Ascending aorta (tissue), 2 donors: ENCODE measurements at regions not wholly inside any gene's neighbourhood (a gene's known extent, or its start where the extent isn't known, plus 50 kb on each side); places are given as distances from the start of the nearest gene placed in this dataset.
A peak's percentile ranks its signal among the peaks of the same experiment; 100 is the strongest.

Experiments used
- DNase-seq, 2 donors: peaks; one replicate each; pipeline ENCODE4 v3.0.0-alpha.2; 2019; ENCODE audit warnings: low spot score in 2 of 2
- H3K27ac ChIP-seq, 2 donors: fragments of 200-600 bp; sonication (generic); one replicate each; pipeline ENCODE4 v1.5.1; 2016 to 2017; ENCODE audit warnings: mild to moderate bottlenecking in 1 of 2
- H3K27me3 ChIP-seq: fragments of 200-600 bp; sonication (generic); one replicate; pipeline ENCODE4 v1.5.1; 2017
- H3K36me3 ChIP-seq, 2 donors: fragments of 200-600 bp; sonication (generic); one replicate each; pipeline ENCODE4 v1.5.1; 2016
- H3K4me1 ChIP-seq, 2 donors: fragments of 200-600 bp; sonication (generic); one replicate each; pipeline ENCODE4 v1.5.1; 2016 to 2017; ENCODE audit warnings: mild to moderate bottlenecking in 1 of 2
- H3K4me3 ChIP-seq, 2 donors: fragments of 200-600 bp; sonication (generic); one replicate each; pipeline ENCODE4 v1.5.1; 2016 to 2017; ENCODE audit warnings: mild to moderate bottlenecking in 1 of 2
- H3K9me3 ChIP-seq, 2 donors: fragments of 200-600 bp; sonication (generic); one replicate each; pipeline ENCODE4 v1.5.1; 2016
- CTCF ChIP-seq, 3 experiments: fragments of 200-600 bp in 2 of 3; fragments of 450-650 bp in 1 of 3; sonication (generic) in 2 of 3; IDR thresholded peaks; one replicate each; pipeline ENCODE4 v1.5.1; 2016 to 2019; ENCODE audit warnings: antibody characterized with exemption in 3 of 3, mild to moderate bottlenecking in 1 of 3, moderate library complexity in 1 of 3
- intact Hi-C: fragments of 100-400 bp; cut with DNase I; formaldehyde crosslinking; loops from one replicate; pipeline ENCODE4 v1.15.1; 2023

GRCh38 chr17:77489239-77489892, 348.6 kb downstream of the SEC14L1 start:
- Histone ChIP-seq H3K4me1 (peaks cover 10 to 12% of the 10 kb centered on the region in 2 donors), H3K9me3 (no peaks in the 10 kb centered on the region), H3K4me3 (no peak overlapping the region), H3K27me3 (no peaks in the 10 kb centered on the region), H3K27ac (peak overlapping the region; percentile 43 to 55), H3K36me3 (peaks cover 51 to 52% of the 10 kb centered on the region in 2 donors)
- no peak for DNase-seq
- TF ChIP-seq CTCF (IDR thresholded peaks at IDR 0.05): no peak
- intact Hi-C loops: no loop called here

DNA sequence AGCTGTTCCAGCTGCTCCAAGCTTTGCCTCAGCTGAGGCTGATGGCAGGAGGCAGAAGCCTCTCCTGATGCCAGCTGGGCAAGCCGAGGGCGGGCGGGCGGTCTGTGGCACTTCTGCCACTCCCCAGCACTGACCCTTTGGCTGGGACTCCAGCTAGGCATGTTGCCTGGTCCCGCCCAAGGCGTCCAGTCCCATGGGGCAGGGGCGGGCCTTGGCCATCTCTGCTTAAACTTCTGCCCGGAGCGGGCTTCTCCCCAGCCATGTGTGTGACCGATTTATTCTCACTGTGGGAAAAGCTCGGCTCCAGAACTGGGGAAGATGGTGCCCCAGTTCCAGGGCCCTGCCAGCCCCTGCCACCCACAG, 349.1 kb downstream of the SEC14L1 start:
- peak; percentile 69 to 94 for DNase-seq

DNA sequence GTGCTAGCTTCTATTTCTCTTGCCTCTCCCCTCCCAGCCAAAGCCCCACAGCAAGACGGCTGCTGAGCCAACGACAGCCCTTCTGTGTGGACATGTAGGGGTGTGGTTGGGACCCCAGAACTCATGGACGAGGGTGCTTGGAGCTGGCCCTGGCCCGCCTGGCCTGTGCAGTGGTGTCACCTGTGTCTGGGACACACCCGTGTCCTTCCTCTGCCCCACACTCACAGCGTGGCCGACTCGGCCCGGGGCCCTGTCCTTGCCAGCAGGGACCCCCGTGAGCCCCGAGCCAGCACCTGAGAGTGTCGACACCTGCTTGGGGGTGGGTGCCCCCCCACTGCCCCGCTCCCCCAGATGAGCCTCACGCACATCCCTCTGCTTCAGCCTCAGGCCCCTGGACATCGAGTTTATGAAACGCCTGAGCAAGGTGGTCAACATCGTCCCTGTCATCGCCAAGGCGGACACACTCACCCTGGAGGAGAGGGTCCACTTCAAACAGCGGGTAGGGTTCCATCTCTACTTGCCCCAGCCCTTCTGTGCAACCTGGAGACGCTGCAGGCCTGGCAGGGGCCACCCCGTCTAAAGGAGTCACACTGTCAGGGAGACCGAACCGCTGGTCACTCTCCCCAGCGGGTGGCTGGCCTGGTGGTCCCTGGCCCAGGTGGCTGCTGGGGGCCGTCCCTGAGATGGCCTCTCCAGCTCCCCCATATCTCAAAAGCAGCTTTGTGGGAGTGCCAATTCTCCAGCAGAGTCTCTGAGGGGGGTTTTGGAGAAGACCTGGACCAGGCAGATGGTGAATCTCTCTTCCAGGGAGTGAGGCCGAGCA, 349.8 kb downstream of the SEC14L1 start:
- Histone ChIP-seq H3K27me3 (no peaks in the 10 kb centered on the region), H3K27ac (peak overlapping the region; percentile 54 to 55), H3K9me3 (no peaks in the 10 kb centered on the region), H3K36me3 (peaks cover 53 to 54% of the 10 kb centered on the region in 2 donors), H3K4me1 (peaks cover 10 to 16% of the 10 kb centered on the region in 2 donors), H3K4me3 (no peak overlapping the region)
- no peak for DNase-seq
- no peak for TF ChIP-seq CTCF (IDR thresholded peaks at IDR 0.05)
- intact Hi-C loops: loop anchor here (1.0 kb wide), 1 partner anchor 60 kb away; no protein-coding TSS in a partner anchor

More for the DNA sequence above, 349.1 kb downstream of the SEC14L1 start:
- intact Hi-C loops: loop anchor here (1.0 kb wide), 1 partner anchor 60 kb away; no protein-coding TSS in a partner anchor
- H3K36me3 ChIP-seq: peaks cover 53% of the 10 kb centered on the region in 2 donors
- H3K9me3 ChIP-seq: no peaks in the 10 kb centered on the region
- H3K27ac ChIP-seq: peak overlapping the region; percentile 54 to 55
- H3K4me1 ChIP-seq: peaks cover 10 to 16% of the 10 kb centered on the region in 2 donors
- no peak overlapping the region for H3K4me3 ChIP-seq
- no peaks in the 10 kb centered on the region for H3K27me3 ChIP-seq
- no peak for TF ChIP-seq CTCF (IDR thresholded peaks at IDR 0.05)

GRCh38 chr17:77491921-77492445, 351.2 kb downstream of the SEC14L1 start:
- no peaks in the 10 kb centered on the region for H3K27me3 ChIP-seq
- H3K4me3 ChIP-seq: no peak overlapping the region
- no peak for DNase-seq
- intact Hi-C loops: no loop called here
- no peak overlapping the region for H3K27ac ChIP-seq
- peaks cover 60 to 66% of the 10 kb centered on the region in 2 donors for H3K36me3 ChIP-seq
- peaks cover 10 to 16% of the 10 kb centered on the region in 2 donors for H3K4me1 ChIP-seq
- TF ChIP-seq CTCF (IDR thresholded peaks at IDR 0.05): no peak
- H3K9me3 ChIP-seq: no peaks in the 10 kb centered on the region

DNA sequence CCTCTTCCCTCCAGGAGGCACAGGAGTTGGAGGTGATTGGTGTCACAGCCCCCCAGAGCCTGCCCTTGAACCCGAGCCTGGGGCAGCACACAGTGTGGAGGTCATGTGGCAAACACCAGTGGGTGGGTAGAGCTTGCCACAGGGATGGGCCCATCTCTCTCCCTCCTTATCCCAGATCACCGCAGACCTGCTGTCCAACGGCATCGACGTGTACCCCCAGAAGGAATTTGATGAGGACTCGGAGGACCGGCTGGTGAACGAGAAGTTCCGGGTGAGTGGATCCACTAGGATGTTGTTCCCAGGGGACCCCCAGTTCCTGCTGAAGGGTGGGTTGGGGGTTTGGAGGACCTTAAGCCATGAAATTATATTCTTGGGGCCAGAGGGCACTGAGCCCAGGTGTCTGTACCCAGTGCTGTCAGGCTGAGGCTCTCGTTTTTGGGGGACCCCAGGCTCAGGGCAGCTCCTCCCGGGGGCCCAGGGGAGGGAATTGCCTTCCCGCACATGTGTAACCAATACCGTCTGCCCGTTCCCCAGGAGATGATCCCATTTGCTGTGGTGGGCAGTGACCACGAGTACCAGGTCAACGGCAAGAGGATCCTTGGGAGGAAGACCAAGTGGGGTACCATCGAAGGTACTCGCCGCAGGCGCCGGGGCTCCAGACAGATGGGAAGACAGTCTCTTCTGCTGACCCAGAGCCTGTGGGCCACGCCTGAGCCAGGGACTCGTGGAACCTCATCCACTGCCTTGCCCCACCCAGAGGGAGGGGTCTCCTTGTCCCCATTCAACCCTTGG, 351.9 kb downstream of the SEC14L1 start:
- Histone ChIP-seq H3K27ac (no peak overlapping the region), H3K4me1 (peaks cover 10 to 16% of the 10 kb centered on the region in 2 donors), H3K27me3 (no peaks in the 10 kb centered on the region), H3K9me3 (no peaks in the 10 kb centered on the region), H3K36me3 (peaks cover 61 to 69% of the 10 kb centered on the region in 2 donors), H3K4me3 (no peak overlapping the region)
- intact Hi-C loops: no loop called here
- TF ChIP-seq CTCF (IDR thresholded peaks at IDR 0.05): no peak
- DNase-seq: peak in 1 of 2 donors; percentile 6
